ENCODE measurements at regions not wholly inside any gene's neighbourhood (a gene's known extent, or its start where the extent isn't known, plus 50 kb on each side); places are given as distances from the start of the nearest gene placed in this dataset.

- TF ChIP-seq ZNF565 (CRISPR knock-in tag; conservative IDR thresholded peaks at IDR 0.05; ENCODE audit: low read depth) (no peak), SNAI2 (CRISPR knock-in tag; IDR thresholded peaks at IDR 0.05) (no peak), TOX (CRISPR knock-in tag; IDR thresholded peaks at IDR 0.05; ENCODE audit: borderline replicate concordance) (peak; percentile 99), BACH2 (CRISPR knock-in tag; IDR thresholded peaks at IDR 0.05; ENCODE audit: borderline replicate concordance) (no peak), PPARA (CRISPR knock-in tag; IDR thresholded peaks at IDR 0.05; ENCODE audit: borderline replicate concordance) (no peak), ZC3H10 (CRISPR knock-in tag; IDR thresholded peaks at IDR 0.05) (peak; percentile 95; the same call in 1 of the 2 replicates), ESRRG (CRISPR knock-in tag; IDR thresholded peaks at IDR 0.05) (peak; percentile 56; the same call in 1 of the 2 replicates), ZFP30 (CRISPR knock-in tag; IDR thresholded peaks at IDR 0.05) (no peak), ZFP3 (CRISPR knock-in tag; IDR thresholded peaks at IDR 0.05) (no peak), ZNF70 (CRISPR knock-in tag; IDR thresholded peaks at IDR 0.05) (no peak), RARB (CRISPR knock-in tag; IDR thresholded peaks at IDR 0.05) (peak; percentile 92), ZNF8 (CRISPR knock-in tag; IDR thresholded peaks at IDR 0.05) (0 out of 2 replicates have a peak, but pooled peaks have one; percentile 24), TCF4 (CRISPR knock-in tag; IDR thresholded peaks at IDR 0.05; ENCODE audit: borderline replicate concordance) (peak; percentile 93), PATZ1 (CRISPR knock-in tag; IDR thresholded peaks at IDR 0.05; ENCODE audit: borderline replicate concordance) (peak; percentile 96), POU6F1 (CRISPR knock-in tag; IDR thresholded peaks at IDR 0.05; ENCODE audit: borderline replicate concordance, low read depth) (peak; percentile 82; the same call in 1 of the 2 replicates), CSDC2 (CRISPR knock-in tag; IDR thresholded peaks at IDR 0.05) (no peak), OSR1 (CRISPR knock-in tag; IDR thresholded peaks at IDR 0.05) (no peak), ARNTL (CRISPR knock-in tag; IDR thresholded peaks at IDR 0.05; ENCODE audit: borderline replicate concordance, low read depth) (no peak), GLIS3 (CRISPR knock-in tag; IDR thresholded peaks at IDR 0.05) (no peak), ISL1 (CRISPR knock-in tag; IDR thresholded peaks at IDR 0.05) (peak; percentile 100)
- TF ChIP-seq, protein P1, sequence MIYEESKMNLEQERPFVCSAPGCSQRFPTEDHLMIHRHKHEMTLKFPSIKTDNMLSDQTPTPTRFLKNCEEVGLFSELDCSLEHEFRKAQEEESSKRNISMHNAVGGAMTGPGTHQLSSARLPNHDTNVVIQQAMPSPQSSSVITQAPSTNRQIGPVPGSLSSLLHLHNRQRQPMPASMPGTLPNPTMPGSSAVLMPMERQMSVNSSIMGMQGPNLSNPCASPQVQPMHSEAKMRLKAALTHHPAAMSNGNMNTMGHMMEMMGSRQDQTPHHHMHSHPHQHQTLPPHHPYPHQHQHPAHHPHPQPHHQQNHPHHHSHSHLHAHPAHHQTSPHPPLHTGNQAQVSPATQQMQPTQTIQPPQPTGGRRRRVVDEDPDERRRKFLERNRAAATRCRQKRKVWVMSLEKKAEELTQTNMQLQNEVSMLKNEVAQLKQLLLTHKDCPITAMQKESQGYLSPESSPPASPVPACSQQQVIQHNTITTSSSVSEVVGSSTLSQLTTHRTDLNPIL (CRISPR knock-in tag; IDR thresholded peaks at IDR 0.05; ENCODE audit: low read depth) = peak; percentile 98; the same call in 1 of the 2 replicates
- TF ChIP-seq, protein P2, sequence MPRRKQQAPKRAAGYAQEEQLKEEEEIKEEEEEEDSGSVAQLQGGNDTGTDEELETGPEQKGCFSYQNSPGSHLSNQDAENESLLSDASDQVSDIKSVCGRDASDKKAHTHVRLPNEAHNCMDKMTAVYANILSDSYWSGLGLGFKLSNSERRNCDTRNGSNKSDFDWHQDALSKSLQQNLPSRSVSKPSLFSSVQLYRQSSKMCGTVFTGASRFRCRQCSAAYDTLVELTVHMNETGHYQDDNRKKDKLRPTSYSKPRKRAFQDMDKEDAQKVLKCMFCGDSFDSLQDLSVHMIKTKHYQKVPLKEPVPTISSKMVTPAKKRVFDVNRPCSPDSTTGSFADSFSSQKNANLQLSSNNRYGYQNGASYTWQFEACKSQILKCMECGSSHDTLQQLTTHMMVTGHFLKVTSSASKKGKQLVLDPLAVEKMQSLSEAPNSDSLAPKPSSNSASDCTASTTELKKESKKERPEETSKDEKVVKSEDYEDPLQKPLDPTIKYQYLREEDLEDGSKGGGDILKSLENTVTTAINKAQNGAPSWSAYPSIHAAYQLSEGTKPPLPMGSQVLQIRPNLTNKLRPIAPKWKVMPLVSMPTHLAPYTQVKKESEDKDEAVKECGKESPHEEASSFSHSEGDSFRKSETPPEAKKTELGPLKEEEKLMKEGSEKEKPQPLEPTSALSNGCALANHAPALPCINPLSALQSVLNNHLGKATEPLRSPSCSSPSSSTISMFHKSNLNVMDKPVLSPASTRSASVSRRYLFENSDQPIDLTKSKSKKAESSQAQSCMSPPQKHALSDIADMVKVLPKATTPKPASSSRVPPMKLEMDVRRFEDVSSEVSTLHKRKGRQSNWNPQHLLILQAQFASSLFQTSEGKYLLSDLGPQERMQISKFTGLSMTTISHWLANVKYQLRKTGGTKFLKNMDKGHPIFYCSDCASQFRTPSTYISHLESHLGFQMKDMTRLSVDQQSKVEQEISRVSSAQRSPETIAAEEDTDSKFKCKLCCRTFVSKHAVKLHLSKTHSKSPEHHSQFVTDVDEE (CRISPR knock-in tag; IDR thresholded peaks at IDR 0.05) = peak; percentile 75; the same call in 1 of the 2 replicates
- TF ChIP-seq, protein P3, sequence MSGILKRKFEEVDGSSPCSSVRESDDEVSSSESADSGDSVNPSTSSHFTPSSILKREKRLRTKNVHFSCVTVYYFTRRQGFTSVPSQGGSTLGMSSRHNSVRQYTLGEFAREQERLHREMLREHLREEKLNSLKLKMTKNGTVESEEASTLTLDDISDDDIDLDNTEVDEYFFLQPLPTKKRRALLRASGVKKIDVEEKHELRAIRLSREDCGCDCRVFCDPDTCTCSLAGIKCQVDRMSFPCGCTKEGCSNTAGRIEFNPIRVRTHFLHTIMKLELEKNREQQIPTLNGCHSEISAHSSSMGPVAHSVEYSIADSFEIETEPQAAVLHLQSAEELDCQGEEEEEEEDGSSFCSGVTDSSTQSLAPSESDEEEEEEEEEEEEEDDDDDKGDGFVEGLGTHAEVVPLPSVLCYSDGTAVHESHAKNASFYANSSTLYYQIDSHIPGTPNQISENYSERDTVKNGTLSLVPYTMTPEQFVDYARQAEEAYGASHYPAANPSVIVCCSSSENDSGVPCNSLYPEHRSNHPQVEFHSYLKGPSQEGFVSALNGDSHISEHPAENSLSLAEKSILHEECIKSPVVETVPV (CRISPR knock-in tag; IDR thresholded peaks at IDR 0.05) = peak; percentile 93
- peak; percentile 92 for ATAC-seq
Observed at GRCh38 chr12:83954071-83954789, 958.4 kb downstream of the SLC6A15 start.

- ATAC-seq = no peak
- no peak for TF ChIP-seq ZNF8 (CRISPR knock-in tag; IDR thresholded peaks at IDR 0.05)
- no peak for TF ChIP-seq PATZ1 (CRISPR knock-in tag; IDR thresholded peaks at IDR 0.05; ENCODE audit: borderline replicate concordance)
- TF ChIP-seq RARB (CRISPR knock-in tag; IDR thresholded peaks at IDR 0.05) = no peak
Observed at GRCh38 chr12:83945871-83946270, 966.7 kb downstream of the SLC6A15 start.

Data from SK-N-SH treated with all-trans-retinoic acid at 6 μM for 48 hours (cell line).